Central memory CD4-positive, alpha-beta T cell (primary cell): ENCODE measurements at regions not wholly inside any gene's neighbourhood (a gene's known extent, or its start where the extent isn't known, plus 50 kb on each side); places are given as distances from the start of the nearest gene placed in this dataset.
"Not testable (repeated sequence)": the region's sequence is repeated elsewhere in the genome, so short reads cannot be mapped to it uniquely, and the experiment has no call there.

Experiments
- DNase-seq: peaks from one replicate; pipeline ENCODE4 v3.0.0; 2022

DNA sequence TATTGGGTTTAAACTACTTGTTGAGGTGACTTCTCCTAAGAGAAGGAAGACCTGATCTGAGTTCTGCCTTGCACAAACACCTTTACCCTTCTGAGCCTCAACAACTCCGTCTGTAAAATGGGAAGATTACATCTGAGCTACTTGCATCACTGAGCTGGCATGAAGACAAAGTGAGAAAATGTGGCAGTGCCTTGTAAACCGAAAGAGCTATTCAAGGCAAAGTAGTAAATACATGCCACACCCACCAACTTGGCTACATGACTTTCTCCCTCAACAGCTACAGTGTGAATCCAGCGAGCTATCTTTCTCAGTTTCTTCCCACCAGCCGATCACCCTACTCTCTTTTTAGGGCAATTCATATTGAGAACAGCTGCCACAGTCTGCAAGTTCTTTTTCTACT, 148.3 kb downstream of the FOXB1 start:
- no peak for DNase-seq

DNA sequence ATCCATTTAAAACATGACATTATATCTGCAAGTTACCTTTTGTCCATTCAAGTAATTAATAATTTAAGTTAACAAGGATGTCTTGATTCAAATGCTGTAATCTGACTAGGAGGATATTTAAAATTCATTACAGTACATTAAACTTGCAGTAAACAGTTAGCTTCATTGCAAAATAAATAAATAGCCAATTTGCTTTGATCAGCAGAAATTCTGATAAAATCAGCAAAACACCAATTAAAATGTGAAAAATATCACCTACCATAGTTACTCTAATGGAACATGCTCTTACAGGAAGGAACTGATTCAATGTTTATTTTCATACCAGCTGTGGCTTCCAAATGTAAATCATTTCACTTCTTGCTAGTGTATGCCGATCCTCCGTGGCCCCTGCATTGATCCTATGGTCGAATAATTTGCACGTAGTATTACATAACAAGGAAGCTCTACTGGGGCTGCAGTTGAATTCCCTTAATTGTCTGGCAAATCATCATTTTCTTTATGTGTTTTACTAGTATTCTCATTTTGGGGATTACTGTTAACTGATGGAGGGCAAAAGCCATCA, 150.7 kb downstream of the FOXB1 start:
- no peak for DNase-seq

DNA sequence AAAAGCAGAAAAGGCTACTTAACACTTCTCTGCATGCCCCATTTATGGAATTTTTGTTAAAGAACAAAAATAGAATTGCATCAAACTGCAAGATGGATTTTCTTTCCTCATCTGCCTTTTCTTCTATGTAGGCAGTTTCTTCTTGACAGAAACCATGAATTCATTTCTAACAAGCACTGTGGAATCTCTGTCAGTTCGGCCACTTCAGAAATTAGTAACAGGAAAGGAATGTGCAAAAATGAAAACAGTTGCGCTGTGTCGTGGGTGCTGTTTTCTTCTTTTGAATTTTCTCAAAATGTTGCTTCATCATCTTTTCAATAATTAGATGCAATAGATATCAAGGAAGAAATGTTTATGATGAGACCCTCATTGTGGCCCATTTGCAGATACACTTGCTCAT, 151.6 kb downstream of the FOXB1 start:
- no peak for DNase-seq

DNA sequence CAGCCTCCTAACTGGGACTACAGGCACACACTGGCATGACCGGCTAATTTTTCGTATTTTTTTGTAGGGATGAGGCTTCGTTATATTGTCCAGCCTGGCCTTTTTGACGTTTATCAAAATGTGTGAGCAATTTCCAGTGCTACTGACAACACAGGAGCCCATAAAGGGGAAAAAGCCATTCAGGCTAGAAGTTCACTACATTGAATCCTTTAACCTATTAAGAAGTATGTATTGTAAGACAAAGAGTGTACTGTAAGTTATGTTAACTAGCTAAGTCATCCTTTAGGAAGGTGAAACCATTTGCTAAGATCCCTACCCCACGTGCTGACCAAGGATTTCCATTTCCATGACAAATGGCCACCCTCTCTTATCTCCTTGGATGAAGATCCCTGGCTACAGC, 156.8 kb downstream of the FOXB1 start:
- DNase-seq, result no peak

DNA sequence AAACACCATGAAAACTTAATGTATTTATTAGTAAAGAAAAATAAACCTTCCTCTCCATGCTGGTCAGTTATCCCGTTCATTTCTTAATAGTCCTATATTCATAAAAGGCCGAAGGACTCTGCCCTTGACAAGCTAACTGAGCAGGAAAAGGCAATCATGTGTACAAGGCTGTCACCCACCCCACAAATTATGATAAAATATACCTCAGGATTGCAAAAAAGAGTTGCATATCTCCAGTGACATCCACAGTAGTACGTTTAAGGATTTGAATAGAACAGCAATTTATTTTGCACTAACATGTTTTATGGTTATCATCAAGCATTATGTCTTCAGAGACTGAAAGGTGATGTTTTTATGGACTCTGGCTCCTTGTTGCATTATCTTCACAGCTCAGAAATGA, 157.6 kb downstream of the FOXB1 start:
- DNase-seq, result no peak

DNA sequence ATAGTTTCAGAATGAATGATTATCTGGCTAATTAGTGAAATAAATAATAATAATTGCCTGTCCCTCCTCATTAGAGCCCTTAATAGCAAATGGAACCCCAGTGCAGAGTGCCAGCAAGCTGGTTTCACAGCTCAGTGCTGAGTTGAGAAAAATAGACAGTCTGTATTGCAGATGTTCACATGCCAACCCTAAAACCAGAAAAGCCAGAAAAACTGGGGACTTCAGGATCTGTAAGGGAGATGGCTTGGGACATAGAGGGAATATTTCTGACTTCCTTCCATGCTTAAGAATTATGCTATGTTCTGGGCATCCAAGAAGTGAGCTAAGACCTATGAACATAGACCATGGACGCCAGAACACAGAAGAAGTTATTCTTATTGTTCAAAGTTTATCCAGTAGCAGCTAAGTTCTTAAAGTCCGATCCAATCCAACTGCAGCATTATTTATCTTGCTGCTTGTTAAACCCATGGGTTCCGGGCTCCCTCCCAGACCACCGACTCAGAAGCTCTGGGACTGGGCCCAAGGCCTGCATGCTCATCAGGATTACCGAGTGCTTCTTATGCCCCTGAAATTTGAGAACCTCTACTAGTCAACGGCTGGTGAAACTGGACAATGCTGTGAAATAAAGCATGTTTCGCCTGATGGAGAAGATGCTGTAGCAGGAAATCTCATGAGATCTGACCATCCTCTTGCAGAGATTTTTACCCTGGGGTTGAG, 158.3 kb downstream of the FOXB1 start:
- no peak for DNase-seq

DNA sequence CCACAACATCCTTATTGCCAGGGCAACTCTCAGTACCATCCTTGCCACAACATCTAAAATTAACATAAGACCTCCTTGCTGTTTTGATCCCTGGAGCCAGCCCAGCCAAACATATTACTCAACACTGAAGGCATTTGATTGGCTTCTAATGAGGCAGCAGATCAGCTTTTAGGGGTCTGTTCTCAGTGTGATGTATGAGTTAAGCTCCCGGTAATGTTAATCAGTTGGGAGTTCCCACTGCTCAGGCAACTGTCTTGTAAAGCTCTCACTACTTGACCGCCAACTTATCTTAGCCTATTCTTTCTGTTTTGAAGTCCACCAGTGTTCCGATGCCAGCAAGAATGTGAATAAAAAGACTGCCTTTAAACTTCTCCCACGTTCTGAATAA, 158.9 kb downstream of the FOXB1 start:
- no peak for DNase-seq

DNA sequence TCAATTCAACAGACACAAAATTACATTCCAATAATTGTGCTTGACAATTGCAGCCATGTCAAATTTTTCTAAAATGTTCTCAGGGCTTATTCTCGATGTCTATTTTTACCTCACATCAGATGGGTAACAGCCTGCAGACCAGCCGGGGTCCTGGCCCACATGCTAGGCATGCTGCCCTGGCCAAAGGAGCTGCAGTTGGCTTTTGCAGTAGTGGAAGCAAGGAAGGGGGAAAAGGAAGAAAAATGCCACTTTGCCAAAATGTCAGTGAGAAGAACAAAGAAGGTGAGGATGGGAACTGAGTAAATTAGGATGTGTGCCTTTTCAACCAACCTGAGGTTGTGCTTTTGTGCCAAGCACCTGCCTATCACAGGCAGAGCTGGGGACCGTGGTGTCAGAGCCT, 161.0 kb downstream of the FOXB1 start:
- no peak for DNase-seq

DNA sequence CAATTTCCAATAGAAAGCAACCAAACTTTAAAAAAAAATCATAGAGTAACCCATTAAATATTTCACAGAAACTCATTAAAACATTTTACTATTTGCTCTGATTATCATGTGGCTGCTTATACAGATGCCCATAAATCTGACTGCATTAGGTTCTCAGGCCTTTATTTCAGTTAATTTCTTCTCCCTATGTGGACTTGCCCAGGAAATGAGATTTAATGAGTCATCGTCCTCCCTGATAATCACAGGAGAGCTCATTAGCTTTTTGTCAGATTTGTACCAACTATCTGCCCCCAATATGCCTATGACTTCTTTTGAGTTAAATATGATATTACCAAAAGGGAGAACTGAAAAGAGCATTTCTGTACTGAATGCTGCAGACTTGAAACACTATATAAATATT, 168.0 kb downstream of the FOXB1 start:
- DNase-seq, result no peak

DNA sequence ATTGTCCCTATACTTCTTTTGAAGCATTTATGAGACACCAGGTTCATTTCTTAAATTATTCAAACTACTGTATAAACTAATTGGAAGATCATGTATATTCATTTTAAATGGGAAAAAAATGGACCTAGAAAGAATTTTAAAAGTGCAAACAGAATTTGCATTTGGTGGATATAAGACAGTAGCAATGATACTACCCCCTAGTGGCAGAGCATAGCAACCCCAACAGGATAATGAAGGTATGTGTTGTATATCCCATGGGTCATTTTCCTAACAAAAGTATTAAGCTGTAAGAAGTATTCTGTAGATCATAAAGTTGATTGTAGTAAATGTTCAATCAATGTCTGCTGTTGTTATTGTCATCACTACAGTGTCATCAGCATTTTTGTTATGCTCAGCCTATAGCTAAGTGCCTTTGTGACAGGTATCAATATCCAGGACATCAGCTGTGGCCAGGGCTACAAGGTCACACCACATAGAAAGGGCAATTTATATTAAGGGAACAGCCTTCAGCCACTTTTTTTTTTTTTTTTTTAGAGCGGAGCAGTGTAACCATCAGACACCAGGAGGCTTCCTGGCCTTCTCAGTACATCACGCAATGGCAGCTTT, 175.8 kb downstream of the FOXB1 start:
- DNase-seq, result peak; percentile 32

DNA sequence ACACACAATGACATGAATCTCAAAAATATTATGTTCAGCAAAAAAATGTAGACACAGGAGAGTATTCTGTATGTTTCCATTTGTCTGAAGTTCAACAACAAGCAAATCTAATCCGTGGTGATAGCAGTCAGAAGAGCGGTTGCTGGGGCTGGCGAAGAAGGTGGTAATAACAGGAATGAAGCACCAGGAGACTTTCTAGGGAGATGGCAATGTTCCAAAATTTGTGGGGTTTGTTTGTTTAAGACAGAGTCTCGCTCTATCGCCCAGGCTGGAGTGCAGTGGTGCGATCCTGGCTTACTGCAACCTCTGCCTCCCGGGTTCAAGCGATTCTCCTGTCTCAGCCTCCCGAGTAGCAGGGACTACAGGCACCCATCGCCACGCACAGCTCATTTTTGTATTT, 177.8 kb downstream of the FOXB1 start:
- not testable (repeated sequence) for DNase-seq

DNA sequence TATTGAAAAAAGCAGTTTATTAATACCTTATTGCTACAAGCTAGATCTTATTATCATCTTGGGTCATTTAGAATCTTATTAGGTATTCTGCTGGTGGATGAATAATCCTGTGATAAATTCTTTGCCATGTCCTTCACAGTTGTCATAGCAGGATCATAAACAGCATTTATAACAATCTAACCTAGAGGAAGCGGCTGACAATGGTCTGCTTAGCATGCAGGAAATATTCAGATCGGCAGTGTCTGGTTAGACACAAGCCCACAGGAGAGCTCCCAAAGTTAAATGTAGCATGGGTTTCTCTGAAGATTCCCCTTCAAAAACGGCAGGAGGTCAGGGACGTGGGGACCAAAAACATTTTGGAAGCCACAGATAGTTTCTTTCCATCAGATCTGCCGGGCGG, 179.3 kb downstream of the FOXB1 start:
- DNase-seq, result no peak

DNA sequence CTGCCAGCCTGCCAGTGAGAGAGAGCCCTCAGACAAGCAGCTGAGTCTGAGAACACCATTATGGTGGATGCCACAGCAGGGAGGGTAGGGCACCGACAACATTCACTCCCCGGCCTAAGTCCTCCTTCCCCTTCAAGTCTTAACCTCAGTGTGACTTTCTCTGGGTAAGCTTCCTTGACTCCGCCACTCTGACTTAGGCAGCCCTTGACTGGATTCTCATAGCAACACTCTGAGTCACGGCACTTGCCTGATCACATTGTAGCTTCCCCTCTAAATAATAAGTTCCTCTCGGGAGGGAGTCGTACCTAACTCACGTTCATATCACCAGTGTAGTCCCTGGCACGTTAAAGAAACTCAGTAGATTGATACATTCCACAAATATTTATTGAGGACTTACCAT, 180.5 kb downstream of the FOXB1 start:
- no peak for DNase-seq

DNA sequence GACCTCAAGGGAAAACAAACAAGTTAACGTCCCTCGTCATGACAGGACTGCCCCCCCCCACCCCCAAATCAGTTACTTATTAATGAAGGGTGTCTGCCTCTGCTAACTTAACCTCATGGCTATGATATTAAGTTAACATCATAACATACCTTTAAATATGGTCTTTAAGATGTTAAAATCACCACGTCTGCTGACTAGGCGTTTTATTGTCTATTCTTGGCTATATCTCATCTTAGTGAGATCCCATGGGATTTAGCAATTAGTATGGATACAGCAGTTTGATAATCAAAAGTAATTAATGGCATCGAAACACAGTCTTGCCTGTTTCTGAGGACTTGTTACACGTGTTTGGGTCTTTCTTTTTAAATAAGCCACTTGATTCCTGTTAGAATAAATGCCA, 186.9 kb downstream of the FOXB1 start:
- no peak for DNase-seq

DNA sequence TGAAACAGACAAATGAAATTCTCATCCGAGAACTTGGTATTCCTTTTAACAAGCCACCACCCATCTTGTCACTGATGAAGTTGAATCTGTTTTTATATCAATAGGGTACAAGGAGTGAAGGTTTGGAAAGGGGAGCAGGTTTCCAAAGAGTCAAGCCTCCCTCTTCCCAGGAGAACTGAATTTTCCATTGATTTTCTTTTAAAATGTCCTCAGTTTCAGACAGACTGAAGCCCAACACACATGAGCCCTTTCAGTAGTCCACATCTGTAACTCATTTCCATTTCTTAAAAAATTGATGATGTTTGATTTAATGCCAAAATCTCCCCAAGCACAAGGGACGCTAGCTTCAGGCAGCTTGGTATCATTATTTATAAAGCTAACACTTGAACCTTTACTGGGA, 187.7 kb downstream of the FOXB1 start:
- no peak for DNase-seq

DNA sequence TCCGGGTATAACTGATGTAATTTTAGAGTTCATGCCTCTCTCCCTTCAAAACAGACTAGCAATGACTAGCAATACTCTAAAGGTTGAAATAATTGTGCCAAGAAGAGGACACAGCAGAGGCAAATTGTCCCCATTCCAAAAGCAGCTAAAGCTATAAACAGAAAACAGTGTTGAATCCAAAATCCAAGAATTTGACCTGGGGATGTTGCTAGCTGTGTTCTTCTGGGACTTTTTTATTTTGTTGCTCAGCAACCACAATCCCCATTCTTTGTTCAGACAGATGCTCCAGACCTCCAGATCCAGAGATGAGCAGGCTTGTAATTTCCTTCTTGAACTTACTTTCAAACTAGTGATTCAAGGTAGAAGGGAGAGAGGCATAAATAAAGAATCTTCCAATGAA, 191.5 kb downstream of the FOXB1 start:
- no peak for DNase-seq

DNA sequence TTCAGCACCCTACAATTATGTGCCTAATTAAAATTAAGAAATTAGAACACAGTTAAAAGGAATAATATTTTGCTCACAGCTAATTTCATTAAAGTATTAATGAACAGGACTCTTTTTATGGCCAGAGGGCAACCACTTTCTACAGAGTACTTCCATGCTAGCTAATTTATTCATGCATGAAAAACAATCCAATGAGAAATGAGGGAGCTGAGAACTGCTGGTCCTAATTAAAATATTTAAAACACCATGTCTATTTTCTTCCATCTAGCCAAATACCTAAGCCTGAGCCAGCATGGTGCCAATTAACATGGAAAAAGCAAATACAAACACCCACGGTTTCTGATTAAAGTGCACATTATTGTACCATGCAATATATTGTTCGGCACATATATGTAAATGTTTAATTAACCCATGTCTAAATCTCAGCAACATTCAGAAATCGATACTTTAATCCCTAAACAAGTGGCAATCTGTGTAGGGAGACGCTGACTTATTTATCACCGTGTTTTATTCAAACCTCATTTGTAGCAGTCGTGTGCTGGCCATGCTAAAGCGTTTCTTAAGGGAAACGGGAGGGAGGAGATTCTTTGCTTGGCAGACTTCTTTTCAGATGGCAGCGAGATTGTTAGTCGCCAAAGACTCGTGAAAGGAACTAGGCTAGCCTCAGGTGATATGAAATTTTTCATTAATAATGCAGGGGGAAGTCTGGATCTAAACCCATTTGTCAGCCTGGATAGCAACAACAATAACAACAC, 193.5 kb downstream of the ANXA2 start:
- DNase-seq, result no peak

DNA sequence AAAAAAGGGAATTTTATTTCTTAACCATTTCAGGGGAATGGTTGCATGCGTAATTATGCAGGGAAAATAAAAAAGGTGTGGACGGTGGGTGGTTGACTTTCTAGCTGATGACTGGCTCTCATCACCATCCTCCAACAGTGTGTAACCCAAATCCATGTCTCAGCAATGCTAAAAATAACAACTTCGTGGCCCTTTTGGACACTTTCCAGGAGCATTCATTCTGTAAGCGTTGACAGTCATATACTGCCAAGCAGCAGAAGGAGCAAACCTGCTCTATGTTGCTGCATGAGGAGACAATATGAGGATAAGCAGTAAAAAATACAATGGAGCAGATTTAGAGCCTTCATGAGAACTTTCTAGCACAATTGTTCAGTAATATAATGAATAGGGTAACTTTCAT, 189.1 kb downstream of the ANXA2 start:
- no peak for DNase-seq

DNA sequence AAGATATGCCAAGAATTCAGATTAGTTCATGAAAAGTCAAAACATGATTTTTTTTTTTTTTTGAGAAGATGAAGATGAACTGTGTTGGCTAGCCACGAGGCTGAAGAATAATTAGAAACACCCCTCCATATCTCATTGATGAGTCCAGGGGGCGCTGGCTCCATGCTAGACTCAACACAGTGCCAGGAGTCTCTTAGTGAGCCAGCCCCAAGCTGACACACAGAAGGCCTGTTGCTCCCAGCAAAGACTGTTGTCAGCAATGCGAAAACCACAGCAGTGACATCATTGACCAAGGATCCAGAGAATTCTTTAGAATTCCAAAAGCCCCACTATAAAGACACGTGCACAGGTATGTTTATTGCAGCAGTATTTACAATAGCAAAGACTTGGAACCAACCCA, 185.2 kb downstream of the ANXA2 start:
- no peak for DNase-seq

DNA sequence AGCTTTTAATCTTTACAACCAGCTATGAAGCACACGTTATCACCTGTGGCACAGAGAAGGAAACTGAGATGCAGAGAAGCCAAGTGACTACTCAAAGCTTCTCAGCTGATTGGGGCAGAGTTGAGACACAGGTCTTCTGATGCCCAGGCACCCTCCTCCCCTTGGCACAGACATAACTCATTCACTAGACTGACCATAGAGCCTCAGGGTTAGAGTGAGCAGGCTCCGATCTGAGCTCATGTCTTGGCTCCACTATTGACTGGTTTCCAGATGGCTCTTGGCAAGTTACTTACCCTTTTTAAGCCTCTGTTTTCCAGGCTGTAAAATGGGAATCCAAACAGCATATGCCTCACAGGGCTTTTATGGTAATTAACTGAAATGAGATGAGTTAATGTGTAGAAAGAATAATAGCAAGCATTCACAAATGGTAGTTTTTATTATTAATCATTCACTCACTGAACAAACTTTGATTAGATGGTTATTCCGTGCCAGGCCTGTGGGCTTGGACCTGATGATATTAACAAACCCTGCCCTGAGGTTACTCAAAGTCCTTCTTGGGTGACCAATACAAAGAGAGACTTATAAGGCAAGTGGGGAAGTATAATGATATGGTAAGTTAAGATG, 184.3 kb downstream of the ANXA2 start:
- DNase-seq, result no peak

DNA sequence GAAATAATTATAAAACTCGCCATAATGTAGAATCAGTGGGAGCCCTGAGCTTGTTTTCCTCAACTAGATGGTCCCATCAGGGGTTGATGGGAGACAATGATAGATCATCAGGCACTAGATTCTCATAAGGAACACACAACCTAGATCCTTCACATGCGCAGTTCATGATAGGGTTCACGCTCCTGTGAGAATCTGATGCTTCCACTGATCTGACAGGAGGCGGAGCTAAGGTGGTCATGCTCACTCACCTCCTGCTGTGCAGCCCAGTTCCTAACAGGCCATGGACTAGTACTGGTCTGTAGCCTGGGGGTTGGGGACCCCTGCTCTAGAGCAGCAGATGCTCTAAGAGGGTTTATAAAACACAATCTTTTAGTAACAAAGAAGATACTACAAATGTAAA, 183.6 kb downstream of the ANXA2 start:
- no peak for DNase-seq

DNA sequence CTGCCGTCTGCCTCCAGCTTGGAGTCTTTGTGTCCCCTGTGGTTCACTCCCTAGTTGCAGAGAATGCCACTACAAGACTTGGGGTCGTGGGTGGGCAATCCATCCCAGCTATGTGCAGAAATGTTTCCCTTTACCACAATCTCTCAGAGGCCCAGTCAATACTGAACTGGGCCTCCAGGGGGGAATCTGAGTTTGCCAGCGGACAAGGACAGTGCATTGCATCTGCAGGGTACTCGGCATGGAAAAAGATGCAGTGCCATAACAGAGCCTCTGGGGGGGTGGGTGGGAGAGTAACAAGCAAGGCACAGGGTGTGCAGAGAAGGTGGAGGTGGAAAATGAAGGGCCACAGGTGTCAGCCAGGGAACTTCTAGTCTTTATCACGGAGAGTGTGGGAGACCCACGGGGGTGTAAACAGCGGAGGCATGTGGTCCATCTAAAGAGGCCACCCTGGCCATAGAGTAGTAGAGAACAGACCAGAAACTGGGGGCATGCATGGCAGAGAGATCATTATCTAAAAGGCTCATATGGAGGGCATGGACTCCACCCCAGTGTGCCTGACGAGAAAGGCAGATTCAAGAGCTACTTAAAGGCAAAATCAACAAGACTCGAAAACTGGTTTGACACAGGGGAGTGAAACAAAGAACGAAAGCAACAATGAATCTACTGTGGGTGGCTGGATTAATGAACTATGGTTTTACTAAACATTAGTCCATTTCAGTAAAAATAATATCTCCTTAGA, 182.4 kb downstream of the ANXA2 start:
- no peak for DNase-seq

DNA sequence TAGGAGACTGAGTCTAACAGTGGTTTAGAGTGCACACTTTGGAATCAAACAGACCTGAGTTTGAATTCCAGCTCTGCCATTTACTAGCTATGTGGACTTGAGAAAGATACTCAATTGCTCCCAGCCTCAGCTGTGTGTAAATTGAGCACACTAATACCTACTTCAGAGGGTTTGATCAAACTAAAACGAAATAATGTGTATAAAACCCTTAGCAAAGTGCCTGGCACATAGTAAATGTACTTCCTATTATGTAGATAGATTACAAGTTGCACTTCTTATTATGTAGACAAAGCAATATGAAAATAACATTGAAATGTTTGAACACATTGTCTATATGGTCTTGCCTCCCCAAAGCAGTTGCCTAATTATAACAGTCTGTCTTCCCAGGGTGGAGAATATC, 180.6 kb downstream of the ANXA2 start:
- no peak for DNase-seq
